Ishikawa (cell line): ENCODE measurements at regions not wholly inside any gene's neighbourhood (a gene's known extent, or its start where the extent isn't known, plus 50 kb on each side); places are given as distances from the start of the nearest gene placed in this dataset.

ENCODE experiments used
- CEBPB ChIP-seq: IDR thresholded peaks from 2 replicates; pipeline ENCODE4 v1.6.1; 2012
- CREB1 ChIP-seq: IDR thresholded peaks from 2 replicates; pipeline ENCODE4 v1.6.1; 2012; ENCODE audit warnings: low read depth
- EGR1 ChIP-seq: IDR thresholded peaks from 2 replicates; pipeline ENCODE4 v1.6.1; 2012
- EP300 ChIP-seq: IDR thresholded peaks from 2 replicates; pipeline ENCODE4 v1.6.1; 2012; ENCODE audit warnings: borderline replicate concordance
- FOXM1 ChIP-seq: IDR thresholded peaks from 2 replicates; pipeline ENCODE4 v1.6.1; 2012; ENCODE audit warnings: low read depth, borderline replicate concordance
- MAX ChIP-seq: IDR thresholded peaks from 2 replicates; pipeline ENCODE4 v1.6.1; 2012
- NFIC ChIP-seq: IDR thresholded peaks from 2 replicates; pipeline ENCODE4 v1.6.1; 2012
- RAD21 ChIP-seq: IDR thresholded peaks from 2 replicates; pipeline ENCODE4 v1.6.1; 2012; ENCODE audit warnings: low read depth
- REST ChIP-seq: IDR thresholded peaks from 2 replicates; pipeline ENCODE4 v1.6.1; 2012; ENCODE audit warnings: low read depth, mild to moderate bottlenecking
- TAF1 ChIP-seq: IDR thresholded peaks from 2 replicates; pipeline ENCODE4 v1.6.1; 2012; ENCODE audit warnings: low read depth, mild to moderate bottlenecking
- TCF12 ChIP-seq: IDR thresholded peaks from 2 replicates; pipeline ENCODE4 v1.6.1; 2012; ENCODE audit warnings: low read depth
- TEAD4 ChIP-seq: IDR thresholded peaks from 2 replicates; pipeline ENCODE4 v1.6.1; 2012
- USF1 ChIP-seq: IDR thresholded peaks from 2 replicates; pipeline ENCODE4 v1.6.1; 2012
- YY1 ChIP-seq: IDR thresholded peaks from 2 replicates; pipeline ENCODE4 v1.6.1; 2012; ENCODE audit warnings: low read depth
- ZBTB7A ChIP-seq: IDR thresholded peaks from 2 replicates; pipeline ENCODE4 v1.6.1; 2012; ENCODE audit warnings: low read depth

DNA sequence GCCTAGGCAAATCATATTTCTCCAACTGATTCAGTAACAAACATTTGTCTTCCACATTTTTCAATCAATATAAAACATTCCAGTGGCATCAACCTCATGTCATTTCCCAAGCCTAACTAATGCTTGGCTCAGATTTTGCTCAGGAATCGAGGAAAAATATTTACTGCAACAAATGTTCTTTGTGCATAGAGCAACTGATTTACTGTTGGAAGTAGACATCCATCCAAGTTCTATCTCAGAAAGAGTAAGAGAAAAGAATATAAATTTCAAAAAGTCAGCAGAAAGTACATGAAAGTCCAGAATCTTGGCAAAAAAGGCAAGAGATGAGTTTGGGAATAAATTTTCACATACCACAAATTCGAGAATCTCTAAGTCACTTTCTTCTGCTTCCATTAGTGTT is 2245.0 kb upstream of the RAG2 start:
- TF ChIP-seq USF1 (no peak), FOXM1 (no peak), REST (no peak), CEBPB (no peak), EGR1 (no peak), TAF1 (no peak), YY1 (no peak), ZBTB7A (no peak), RAD21 (no peak), TEAD4 (no peak), TCF12 (no peak), CREB1 (no peak), NFIC (no peak)

DNA sequence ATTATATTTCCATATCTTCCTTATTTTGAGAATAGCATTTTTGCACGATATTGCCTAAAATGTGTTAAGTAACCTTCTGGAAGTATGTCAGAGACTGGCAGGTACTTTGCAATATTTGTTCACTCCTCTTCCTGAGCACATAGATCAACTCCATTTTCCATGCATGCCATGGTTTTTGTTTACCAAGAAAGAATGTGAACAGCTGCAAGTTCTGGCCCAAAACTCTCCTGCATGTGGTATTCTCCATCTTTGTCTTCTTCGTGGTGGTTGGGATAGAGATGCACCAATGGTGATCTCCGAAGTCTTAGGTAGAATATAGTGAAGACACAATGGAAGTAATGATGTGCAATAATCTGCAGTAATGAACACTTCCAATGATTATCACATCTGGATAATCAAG is 2241.0 kb upstream of the RAG2 start:
- TF ChIP-seq USF1 = no peak
- TF ChIP-seq RAD21 = no peak
- no peak for TF ChIP-seq TAF1
- no peak for TF ChIP-seq ZBTB7A
- no peak for TF ChIP-seq YY1

- TF ChIP-seq CREB1 = no peak
- no peak for TF ChIP-seq FOXM1
- TF ChIP-seq USF1 = no peak
- no peak for TF ChIP-seq ZBTB7A
- TF ChIP-seq CEBPB = no peak
- no peak for TF ChIP-seq REST
- no peak for TF ChIP-seq NFIC
Measured at GRCh38 chr11:38835966-38836365, 2237.9 kb upstream of the RAG2 start.

DNA sequence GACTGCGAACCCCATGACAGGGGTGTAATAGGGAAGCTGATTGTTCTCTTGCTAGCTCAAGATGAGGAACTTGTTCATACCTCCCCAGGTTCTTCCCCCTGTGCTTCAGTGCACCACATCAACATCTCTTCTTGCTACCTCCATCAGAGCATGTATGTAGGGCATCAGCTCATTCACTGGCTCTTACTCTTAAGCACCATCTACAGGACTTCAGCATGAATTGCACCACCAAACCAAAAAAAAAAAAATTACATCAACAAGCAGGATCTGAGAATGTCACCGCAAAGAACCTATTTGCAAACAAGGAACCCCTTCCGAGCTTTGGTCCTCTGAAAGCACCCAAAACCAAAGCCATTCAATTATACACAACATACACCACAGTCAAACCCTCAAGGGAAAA is 2226.5 kb upstream of the RAG2 start:
- TF ChIP-seq REST (no peak), FOXM1 (no peak), ZBTB7A (no peak), RAD21 (peak; percentile 33; the same call in 1 of the 2 replicates)

DNA sequence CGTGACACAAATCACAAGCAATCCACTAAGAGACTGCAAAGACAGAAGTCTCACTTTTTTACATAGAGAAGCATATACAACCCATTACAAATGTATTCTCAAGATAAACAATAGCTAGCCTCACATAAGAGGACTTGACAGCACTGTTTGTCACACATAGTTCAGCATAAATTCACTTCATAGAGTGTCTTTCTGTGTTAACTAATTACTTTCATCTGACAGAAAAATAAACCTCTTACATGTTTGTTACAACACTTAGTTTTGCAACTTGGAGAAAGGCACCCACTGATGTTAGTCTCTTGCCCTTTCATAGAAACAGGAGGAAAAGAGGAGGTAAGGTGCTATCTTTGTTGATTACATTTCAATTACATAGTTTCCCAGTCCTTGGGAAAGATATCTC is 2221.9 kb upstream of the RAG2 start:
- TF ChIP-seq CEBPB (no peak), TCF12 (no peak), MAX (no peak), TEAD4 (no peak), USF1 (no peak), EP300 (no peak)
